K562 (cell line): ENCODE measurements at regions not wholly inside any gene's neighbourhood (a gene's known extent, or its start where the extent isn't known, plus 50 kb on each side); places are given as distances from the start of the nearest gene placed in this dataset.

Source experiments
- FOXM1 ChIP-seq, 2 experiments: fragments of 450-650 bp in 1 of 2; sonication (generic) in 1 of 2; formaldehyde crosslinking in 1 of 2; IDR thresholded peaks; 2 replicates each; pipeline versions ENCODE4 v1.6.1 to v1.9.0; 2017 to 2022; ENCODE audit warnings: low read depth in 2 of 2, mild to moderate bottlenecking in 2 of 2, missing genetic modification reagents in 1 of 2, moderate library complexity in 1 of 2
- PHB ChIP-seq: fragments of 250-450 bp; sonication (Bioruptor Pico); IDR thresholded peaks from 2 replicates; pipeline ENCODE4 v1.5.0; 2021
- TF ChIP-seq, protein P1 (sequence below), 2 experiments: fragments of 450-650 bp; IDR thresholded peaks; 2 replicates each; pipeline ENCODE4 v1.6.1; 2016; ENCODE audit warnings: mild to moderate bottlenecking in 2 of 2, borderline replicate concordance in 1 of 2, low read depth in 1 of 2, moderate library complexity in 1 of 2

DNA sequence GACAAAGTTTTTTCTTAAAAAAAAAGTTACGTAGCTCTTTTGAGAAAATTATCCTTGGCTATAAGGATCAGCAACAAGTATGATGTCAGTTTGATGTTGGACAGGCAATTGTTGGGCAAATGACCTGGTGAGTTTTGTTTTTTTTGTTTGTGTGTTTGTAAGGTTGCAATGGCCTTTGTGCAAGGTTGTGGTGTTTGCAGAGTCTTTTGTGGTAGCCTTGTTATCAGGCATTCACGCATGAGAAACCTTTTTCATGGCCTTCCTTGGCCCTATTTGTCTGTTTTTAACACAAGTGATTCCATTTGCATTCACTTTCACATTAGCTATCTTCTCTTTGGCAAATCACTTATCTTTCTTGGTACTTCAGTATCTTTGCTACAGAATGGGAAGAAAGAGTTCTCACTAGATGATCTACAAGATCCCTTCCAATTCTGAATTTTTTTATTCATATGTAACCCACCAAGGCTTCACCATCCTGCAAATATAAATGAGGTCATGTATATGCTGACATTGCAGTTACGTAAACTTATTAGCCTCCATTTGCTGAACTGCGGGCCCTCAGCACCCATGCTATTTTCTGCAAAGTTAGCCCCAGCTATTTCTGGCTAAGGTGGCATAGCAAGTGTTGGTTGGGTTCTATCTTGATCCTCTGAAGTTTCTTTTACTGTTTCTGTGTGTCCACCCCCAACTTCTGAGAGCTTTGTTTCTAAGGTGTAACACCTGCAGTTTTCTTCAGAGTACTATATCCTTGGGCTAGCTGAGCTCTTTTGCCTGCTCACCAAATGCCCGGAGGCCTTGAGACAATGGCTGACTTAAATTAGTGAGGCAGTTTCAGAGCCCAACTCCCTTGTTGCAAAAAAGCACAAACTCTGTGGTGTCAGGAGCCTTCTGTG, 667.1 kb downstream of the IRS1 start:
- TF ChIP-seq PHB = no peak
- TF ChIP-seq, protein P1, sequence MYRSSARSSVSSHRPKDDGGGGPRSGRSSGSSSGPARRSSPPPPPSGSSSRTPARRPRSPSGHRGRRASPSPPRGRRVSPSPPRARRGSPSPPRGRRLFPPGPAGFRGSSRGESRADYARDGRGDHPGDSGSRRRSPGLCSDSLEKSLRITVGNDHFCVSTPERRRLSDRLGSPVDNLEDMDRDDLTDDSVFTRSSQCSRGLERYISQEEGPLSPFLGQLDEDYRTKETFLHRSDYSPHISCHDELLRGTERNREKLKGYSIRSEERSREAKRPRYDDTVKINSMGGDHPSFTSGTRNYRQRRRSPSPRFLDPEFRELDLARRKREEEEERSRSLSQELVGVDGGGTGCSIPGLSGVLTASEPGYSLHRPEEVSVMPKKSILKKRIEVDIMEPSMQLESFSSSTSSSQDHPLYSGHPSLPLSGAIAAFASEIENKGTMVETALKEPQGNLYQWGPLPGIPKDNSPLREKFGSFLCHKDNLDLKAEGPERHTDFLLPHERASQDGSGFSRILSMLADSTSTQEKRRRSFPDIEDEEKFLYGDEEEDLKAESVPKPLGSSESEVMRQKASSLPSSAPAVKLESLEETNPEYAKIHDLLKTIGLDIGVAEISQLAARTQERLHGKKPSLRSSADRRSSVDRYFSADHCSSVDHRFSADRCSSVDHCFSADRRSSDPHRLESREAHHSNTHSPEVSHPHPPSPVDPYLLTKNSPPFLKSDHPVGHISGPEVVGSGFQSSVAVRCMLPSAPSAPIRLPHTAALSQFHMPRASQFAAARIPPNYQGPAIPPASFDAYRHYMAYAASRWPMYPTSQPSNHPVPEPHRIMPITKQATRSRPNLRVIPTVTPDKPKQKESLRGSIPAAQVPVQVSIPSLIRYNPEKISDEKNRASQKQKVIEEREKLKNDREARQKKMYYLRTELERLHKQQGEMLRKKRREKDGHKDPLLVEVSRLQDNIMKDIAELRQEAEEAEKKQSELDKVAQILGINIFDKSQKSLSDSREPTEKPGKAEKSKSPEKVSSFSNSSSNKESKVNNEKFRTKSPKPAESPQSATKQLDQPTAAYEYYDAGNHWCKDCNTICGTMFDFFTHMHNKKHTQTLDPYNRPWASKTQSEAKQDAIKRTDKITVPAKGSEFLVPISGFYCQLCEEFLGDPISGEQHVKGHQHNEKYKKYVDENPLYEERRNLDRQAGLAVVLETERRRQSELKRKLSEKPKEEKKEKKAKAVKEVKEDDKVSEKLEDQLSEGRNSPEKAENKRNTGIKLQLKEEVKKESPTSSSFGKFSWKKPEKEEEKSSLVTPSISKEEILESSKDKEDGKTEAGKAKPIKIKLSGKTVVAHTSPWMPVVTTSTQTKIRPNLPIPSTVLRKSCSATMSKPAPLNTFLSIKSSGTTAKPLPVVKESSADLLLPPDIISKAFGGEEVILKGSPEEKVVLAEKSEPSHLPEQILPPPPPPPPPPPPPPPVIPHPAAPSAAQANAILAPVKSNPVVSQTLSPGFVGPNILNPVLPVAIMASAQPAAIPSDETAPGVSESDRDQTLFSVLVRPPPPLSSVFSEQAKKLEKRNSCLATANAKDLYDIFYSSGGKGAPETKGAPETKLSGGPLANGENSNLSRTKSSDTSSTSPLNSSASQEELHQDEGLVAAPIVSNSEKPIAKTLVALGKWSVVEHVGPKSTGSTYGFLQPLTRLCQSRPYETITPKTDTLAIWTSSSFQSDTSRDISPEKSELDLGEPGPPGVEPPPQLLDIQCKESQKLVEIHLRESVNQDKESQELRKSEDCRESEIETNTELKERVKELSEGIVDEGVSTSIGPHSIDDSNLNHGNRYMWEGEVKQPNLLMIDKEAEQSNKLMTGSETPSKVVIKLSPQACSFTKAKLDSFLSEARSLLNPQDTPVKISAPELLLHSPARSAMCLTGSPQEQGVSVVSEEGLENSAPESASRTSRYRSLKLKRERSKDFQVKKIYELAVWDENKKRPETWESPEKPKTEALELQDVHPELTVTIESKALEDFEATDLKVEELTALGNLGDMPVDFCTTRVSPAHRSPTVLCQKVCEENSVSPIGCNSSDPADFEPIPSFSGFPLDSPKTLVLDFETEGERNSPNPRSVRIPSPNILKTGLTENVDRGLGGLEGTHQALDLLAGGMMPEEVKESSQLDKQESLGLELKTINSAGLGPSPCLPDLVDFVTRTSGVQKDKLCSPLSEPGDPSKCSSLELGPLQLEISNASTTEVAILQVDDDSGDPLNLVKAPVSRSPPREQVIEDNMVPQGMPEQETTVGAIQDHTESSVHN (IDR thresholded peaks at IDR 0.05; ENCODE audit: borderline replicate concordance in 1 of 2, low read depth in 1 of 2) = no peak
- TF ChIP-seq FOXM1 (IDR thresholded peaks at IDR 0.05; ENCODE audit: low read depth) = no peak
- TF ChIP-seq FOXM1 (CRISPR knock-in tag; IDR thresholded peaks at IDR 0.05; ENCODE audit: low read depth) = no peak
